Stomach (tissue), 4 donors: ENCODE measurements at regions not wholly inside any gene's neighbourhood (a gene's known extent, or its start where the extent isn't known, plus 50 kb on each side); places are given as distances from the start of the nearest gene placed in this dataset.

Experiments
- CTCF ChIP-seq, 7 experiments: fragments of 450-650 bp in 4 of 7; fragments of 200-600 bp in 3 of 7; sonication (generic) in 3 of 7; IDR thresholded peaks; one replicate each; pipeline ENCODE4 v1.5.1; 2016 to 2019; ENCODE audit warnings: antibody characterized with exemption in 7 of 7, control low read depth in 2 of 7, mild to moderate bottlenecking in 1 of 7
- EP300 ChIP-seq: sonication (generic); formaldehyde crosslinking; IDR thresholded peaks from one replicate; pipeline ENCODE4 v1.6.1; 2017; ENCODE audit warnings: antibody characterized with exemption
- POLR2A ChIP-seq, 4 donors: fragments of 450-650 bp; IDR thresholded peaks; one replicate each; pipeline ENCODE4 v1.6.1; 2016; ENCODE audit warnings: antibody characterized with exemption in 4 of 4, control low read depth in 2 of 4, mild to moderate bottlenecking in 1 of 4, moderate library complexity in 1 of 4
- POLR2AphosphoS5 ChIP-seq, 3 donors: sonication (generic); formaldehyde crosslinking; IDR thresholded peaks; one replicate each; pipeline ENCODE4 v1.6.1; 2016; ENCODE audit warnings: antibody characterized with exemption in 3 of 3

- TF ChIP-seq CTCF (IDR thresholded peaks at IDR 0.05) (no peak), EP300 (no peak), POLR2A (IDR thresholded peaks at IDR 0.05) (no peak), POLR2AphosphoS5 (IDR thresholded peaks at IDR 0.05) (no peak)
These were observed 1071.7 kb upstream of the POT1 start for GRCh38 chr7:126001349-126001748.
